GM12872 (cell line): ENCODE measurements at regions not wholly inside any gene's neighbourhood (a gene's known extent, or its start where the extent isn't known, plus 50 kb on each side); places are given as distances from the start of the nearest gene placed in this dataset.

Experiments
- TF ChIP-seq, protein P1 (sequence below): IDR thresholded peaks from 3 replicates; pipeline ENCODE4 v1.5.1; 2011; ENCODE audit warnings: low read depth, mild to moderate bottlenecking, low read length, moderate library complexity; ENCODE audit not compliant: insufficient read depth

DNA sequence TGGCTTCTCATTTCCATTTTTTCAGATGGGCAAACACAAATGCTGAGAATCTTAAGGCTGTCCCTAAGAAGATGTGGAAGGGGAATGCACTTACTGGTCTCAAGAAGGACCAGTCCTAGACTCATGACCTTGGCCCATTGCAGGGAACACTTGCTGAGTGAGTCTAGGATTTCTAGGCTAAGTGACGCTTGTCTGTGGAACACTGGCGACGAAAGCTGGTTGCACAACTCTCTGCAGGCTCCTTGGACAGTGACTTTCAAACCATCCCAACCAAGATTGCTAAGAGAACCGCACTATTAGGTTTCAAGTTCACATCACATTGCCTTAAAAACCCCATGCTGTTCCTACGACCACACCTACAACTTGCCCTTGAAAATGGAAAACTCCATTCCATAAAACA, 174.1 kb downstream of the AXIN2 start:
- TF ChIP-seq, protein P1, sequence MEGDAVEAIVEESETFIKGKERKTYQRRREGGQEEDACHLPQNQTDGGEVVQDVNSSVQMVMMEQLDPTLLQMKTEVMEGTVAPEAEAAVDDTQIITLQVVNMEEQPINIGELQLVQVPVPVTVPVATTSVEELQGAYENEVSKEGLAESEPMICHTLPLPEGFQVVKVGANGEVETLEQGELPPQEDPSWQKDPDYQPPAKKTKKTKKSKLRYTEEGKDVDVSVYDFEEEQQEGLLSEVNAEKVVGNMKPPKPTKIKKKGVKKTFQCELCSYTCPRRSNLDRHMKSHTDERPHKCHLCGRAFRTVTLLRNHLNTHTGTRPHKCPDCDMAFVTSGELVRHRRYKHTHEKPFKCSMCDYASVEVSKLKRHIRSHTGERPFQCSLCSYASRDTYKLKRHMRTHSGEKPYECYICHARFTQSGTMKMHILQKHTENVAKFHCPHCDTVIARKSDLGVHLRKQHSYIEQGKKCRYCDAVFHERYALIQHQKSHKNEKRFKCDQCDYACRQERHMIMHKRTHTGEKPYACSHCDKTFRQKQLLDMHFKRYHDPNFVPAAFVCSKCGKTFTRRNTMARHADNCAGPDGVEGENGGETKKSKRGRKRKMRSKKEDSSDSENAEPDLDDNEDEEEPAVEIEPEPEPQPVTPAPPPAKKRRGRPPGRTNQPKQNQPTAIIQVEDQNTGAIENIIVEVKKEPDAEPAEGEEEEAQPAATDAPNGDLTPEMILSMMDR = no peak

DNA sequence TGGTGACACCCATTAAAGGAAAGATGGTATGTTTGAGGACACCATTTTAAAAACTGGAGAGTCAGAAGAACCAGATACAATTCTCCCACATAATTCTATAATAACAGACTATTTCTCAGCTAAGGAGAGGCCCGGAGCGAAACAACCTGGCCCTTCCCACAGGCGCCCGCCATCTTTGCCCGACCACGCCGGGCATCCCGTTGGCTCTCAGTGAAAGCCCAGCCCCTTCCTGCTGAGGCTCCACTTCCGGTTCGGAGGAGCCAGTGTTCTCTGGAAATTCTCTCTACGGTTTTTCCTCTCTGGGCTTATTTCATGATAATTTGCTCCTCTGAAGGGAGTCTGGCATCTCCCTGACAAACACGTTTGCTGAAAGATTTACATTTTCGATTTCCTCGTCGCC, 175.7 kb downstream of the AXIN2 start:
- TF ChIP-seq, protein P1 = no peak

DNA sequence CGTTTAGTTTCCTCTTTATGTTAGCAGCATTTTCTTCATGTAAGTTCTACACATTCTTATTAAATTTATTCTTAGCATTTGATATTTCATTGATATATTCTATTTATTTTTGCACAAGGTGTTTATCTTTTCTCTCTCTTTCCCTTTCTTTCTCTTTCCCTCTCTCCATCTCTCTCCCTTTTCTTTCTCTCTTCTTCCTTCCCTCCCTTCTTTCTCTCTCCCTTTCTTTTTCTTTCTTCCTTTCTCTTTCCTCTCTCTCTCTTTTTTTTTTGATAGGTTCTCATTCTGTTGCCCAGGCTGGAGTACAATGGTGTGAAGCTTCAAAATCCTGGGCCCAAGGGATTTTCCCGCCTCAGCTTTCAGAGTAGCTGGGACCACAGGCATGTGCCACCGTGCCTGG, 176.4 kb downstream of the AXIN2 start:
- TF ChIP-seq, protein P1 = no peak

DNA sequence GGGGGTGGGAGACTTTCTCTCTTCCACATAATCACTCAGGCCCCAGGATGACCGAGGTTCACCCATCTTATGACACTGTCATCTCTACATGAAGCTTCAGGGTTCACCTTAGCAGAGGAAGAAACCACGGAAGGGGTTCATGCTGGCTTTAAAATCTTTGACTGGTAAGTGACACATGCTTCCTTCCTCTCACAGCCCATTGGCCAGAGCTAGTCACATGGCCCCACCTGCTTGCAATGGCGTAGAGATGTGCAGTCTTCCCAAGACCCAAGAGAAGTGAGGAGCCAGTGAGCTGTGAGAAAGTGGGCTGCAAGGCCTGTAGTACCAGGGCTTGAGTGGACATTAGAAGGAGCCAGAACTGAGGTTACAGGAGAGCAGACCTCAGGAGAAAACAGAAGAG, 180.3 kb downstream of the AXIN2 start:
- TF ChIP-seq, protein P1 = no peak

DNA sequence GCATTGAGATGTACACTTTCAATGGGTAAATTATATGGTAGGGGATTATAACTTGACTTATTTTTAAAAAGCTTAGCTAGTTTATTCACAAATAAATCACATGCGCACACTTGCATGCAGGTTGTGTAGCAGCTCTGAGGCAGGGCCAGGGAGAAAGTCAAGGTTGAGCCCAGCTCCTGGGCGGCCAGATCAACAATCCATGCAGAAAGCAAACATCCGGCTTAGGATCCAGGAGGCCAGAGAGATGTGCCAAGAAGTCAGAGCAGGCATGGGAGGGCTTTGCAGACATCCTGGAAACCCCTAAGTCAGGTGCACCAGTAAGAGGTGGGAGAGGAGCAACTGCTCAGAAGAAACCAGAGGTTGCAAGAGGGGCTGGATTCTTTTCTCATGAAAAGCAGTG, 186.5 kb downstream of the AXIN2 start:
- TF ChIP-seq, protein P1 = no peak

DNA sequence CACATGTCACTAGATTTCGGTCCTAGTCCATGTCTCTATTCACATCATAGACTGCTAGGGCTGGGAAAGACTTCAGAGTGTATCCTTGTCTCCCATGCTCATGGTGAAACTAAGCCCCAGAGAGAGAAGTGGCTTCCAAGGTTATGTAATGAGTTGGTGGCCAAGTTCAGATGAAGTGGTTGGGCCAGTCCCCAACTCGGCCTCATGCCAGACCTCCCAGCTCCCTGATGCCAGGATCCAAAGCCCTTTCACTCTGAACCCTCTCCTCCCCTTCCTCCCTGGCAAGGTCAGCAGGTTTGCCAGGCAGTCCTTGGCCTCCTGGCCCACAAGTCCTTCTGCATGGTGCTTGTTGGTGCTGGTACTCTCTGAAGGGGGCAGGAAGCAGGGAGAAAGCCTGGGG, 189.7 kb downstream of the AXIN2 start:
- TF ChIP-seq, protein P1 = no peak

DNA sequence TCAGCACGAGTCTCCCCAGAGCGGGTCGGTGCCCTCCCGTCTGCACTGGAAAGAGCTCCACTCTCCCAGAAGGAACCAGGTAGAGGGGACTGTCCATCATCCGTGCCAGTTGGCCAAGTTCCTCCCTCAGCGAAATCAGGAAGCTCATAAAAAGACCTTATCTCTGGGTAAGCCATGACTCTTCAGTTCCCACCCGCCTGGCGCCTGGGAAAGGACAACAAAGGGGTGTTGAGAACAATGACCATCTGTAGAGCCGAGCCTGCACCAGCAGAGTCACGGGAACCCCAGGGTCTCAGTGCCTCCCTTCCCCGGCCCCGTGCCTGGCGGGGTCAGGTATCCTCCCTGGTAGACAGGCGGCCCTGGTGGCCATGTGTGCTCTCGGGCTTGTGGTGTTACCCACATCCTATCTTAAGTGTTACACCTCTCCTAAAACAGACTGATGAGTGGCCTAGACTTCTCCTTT, 190.7 kb downstream of the AXIN2 start:
- TF ChIP-seq, protein P1 = no peak

DNA sequence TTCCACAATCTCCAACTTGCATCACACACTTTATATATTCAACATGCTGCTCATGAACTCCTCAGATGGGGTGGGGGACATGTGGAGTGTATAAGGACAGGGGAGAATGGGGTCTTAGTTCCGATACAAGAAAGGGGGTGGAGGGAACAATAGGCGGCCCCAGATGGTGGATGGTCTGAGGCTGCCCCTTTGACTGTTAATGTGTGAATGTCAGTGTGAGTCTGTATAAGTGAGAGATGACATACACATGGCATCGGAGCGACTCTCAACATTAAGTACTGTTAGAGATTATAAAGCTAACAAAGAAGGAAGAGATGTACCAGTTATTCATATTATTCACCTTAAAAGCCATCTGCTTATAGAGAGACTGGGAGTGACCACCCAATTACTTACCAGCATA, 193.1 kb downstream of the AXIN2 start:
- TF ChIP-seq, protein P1 = no peak
